Right lung (tissue), 2 donors: ENCODE measurements at regions not wholly inside any gene's neighbourhood (a gene's known extent, or its start where the extent isn't known, plus 50 kb on each side); places are given as distances from the start of the nearest gene placed in this dataset.
A peak's percentile ranks its signal among the peaks of the same experiment; 100 is the strongest.

ENCODE experiments used
- DNase-seq, 2 donors: peaks; one replicate each; pipeline ENCODE4 v3.0.0-alpha.2; 2013

DNA sequence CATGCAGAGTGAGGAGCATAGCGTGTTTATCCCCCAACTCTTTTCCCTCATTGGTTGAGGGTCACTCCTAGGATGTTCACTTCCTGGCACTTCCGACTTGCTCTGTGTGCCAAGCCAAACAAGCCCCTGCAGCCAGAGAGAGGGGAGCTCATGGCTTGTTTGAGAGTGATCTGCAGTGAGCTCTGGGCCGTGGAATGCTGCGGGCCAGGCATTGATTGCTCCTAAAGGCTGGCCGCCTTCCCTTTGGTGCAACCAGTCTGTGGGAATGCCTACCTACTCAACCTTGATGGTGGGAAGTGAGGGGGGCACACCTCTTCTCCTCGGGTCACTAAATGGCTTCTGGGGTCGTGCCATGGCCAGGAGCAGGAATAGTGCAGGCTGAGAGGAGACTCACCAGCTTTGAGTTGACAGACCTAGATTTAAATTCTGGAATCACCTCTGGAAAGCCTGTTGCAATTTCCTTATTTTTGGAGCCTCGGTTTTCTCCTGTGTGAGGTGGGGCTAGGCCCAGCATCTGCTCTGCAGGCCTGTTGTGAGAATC lies 152.0 kb upstream of the STX18 start:
- no peak for DNase-seq

DNA sequence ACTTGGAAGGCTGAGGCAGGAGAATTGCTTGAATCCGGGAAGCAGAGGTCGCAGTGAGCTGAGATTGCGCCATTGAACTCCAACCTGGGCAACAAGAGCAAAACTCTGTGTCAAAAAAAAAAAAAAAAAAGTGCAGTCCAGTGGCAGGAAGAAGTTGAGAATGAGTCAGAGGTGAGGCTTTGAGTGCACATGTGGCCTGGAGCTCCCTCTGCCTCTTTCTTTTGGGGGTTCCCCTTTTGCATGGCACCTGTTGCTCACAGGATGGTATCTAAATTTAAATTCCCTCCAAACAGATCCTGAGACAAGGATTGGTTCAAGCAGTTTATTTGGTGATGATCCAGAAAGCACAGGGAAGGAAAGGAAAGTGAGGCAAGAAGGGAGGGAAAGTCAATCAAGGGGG lies 151.4 kb upstream of the STX18 start:
- DNase-seq: no peak

DNA sequence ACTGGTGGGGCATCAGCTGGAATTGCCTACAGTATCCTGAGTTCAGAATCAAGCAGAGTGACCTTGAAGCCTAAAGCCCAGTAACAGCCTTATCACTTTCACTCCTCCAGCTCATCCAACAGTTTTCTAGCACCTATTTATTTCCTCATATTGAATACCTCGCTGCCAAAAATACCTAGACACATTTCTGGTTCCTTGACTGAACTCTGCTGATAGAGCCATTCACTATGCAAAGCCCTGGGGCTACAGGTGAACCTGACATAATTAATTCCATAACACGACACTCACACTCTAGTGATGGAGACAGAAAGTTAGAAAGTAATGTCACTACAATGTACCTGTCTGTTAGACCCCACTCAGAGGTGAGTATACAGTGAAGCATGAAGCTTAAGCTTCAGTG lies 149.0 kb upstream of the STX18 start:
- no peak for DNase-seq

DNA sequence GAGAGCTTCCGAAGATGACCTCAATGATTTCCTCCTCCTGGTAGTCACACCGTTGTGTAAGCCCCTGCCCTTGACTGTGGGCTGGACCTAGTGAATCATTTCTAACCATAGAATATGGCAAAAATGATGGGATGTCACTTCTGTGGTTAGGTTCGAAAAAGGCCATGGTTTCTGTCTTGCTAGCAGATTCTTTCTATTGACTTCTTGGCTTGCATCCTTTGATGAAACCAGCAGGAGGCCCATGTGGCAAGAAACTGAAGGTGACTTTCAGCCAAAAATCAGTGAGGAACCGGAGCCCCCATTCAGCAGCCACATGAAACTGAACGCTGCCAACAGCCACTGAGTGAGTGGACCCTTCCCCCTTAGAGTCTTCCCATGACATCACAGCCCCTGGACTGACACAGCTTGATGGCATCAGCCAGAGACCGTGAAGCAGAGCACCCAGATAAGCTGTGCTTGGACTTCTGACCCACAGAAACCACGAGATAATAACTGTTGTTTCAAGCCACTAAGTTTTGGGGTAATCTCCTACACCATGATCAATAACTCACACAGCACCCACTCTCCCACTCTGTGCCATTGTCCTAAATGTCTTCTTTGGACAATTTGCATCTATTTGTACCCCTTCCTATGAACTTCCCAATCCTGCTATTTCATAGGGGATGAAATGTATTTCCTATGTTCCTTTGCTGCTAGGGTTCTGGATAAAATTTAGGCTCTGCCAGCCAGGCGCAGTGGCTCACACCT lies 148.0 kb upstream of the STX18 start:
- no peak for DNase-seq

DNA sequence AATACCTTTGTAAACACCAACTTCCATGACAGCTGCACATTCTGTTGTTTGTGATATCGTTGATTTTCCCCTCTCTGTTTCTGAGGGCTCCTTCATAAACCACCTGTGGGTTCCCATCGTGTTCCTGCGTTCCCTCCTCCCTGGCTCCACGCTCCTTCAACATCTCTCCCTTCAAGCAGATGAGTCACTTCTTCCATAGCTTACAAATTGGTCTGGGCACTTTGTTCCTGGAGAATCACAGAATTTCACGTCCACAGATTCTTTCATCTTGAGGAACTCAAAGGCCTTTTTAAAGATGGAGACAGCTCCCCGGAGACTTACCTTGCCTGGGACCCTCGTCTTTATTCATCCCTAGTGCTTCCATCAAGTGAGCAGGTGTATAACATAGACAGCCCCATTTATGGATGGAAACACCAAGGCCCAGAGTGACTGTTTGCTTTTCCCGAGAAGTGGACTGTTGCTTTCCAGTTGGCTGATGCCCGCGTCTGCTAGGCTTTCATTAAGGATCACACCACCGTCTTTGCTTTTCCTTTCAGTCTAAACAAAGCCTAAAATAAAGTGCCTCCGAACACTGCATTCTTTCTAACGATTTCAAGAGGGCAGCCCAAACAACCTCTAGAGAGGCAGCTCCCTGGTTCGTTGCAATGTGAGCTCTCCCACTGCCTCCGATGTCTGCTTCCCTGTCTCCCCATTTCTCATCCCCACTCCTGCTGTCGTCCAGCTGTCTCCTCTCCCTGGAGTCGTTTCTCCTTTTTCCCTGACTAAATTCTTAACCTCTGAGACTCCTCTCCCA lies 146.3 kb upstream of the STX18 start:
- DNase-seq: no peak

DNA sequence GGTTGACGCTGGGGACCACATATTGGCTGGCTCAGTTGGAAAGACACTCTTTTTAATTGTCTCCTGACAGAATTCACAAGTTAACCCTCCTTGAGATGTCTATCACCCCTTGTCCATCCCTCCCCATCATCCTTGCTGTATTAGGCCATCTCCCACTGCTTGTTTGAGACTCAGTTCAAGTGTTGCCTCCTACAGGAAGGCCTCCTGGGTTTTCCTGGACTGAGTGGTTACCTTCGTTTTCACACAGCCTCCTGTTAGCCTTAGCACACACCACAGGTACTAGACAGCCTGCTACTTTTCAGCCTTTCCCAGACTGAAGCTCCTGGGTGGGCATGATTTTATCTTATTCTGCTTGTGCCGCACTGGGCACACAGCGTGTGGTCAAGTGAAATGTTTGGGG lies 145.3 kb upstream of the STX18 start:
- DNase-seq: no peak

DNA sequence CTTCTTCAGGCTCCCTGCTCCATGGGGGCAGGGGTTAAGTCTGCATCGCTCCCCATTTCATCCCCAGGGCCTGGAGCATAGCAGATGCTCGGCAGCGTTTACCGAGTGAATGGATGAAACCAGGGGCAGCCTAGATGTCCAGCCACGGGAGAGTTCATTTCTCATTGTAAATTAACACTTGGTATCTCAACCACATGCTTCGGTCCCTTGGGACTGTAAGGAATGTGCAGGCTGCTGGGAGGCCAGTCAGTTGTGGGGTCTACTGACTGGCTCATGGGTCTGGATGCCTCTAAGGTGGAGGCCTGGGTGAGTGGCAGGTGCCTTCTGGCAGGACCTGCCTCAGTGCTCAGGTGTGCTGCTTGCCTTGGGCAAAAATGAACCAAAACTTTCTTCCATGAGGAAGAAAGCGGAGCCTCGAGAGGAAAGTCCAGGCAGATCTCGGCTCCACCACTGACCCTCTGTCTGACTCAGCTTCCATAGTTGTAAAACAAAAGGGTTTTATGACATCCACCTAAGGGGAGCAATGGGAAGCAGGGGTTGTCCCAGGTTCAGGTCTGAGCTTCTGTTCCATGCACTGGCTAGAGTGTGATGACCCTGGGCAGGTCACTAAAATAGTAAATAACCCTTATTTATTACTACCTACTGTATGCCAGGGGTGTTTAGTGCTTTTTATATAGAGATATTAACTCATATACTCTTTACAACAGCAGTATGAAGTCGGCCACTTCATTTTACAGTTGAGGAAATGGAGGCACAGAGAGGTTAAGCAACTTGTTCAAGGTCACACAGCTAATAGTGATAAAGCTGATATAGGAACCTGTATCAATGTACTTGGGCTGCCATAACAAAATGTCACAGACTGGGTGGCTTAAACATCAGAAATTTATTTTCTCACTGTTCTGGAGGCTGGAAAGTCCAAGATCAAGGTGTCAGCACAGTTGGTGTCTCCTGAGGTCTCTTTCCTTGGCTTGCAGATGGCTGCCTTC lies 144.3 kb upstream of the STX18 start:
- no peak for DNase-seq

DNA sequence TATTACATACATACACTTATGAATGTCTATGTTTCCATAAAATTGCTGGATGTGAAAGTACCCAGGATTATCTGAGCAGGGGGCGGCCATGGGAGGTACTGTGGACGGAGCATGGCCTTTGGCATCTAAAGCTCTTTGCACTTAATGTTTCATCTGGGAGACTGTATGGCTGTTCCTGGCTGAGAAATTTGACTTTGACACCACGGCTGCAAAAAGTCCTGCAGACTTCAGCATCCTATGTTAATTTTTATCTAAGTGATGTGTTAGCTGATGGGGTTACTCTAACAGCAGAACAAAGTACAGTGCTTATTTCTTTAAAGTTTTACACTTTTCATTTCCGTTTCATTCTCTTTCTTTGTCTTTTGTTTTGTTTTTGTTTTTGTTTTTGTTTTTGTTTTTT lies 139.8 kb upstream of the STX18 start:
- DNase-seq: no peak

DNA sequence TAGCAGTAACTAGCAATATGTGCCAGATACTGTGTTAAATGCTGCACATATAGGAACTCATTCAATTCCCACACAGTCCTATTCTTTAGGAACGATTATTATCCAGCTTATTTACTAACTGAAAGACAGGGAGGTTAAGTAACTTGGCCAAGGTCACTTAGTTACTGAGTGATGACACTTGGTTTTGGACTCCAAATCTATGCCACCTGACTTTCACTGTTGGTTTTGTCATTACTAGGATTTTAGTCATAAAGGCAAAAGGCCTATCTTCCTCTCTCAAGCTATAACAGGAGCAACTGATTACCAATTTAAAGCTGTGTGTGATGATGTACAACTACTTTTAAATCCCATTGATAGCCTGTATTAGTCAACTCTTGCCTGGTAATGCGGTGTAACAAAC lies 138.9 kb upstream of the STX18 start:
- no peak for DNase-seq

DNA sequence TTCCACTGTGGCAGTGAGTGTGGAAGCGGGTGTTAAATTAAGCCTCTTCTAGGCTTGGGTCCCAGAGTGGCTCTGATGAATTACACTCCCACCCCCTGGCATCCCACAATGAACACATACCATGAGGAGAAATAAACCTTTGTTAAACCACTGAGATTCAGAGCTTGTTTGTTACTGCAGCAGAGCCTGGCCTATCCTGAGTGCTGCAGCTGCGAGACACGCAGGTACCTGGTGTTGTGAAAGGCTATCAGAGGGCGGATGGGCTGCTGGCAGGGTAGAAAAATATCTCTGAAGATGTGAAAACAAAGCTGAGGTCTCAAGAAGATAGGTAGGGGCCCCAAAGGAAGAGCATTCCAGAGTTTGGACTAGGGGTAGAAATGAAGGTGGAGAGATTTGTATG lies 138.4 kb upstream of the STX18 start:
- no peak for DNase-seq

DNA sequence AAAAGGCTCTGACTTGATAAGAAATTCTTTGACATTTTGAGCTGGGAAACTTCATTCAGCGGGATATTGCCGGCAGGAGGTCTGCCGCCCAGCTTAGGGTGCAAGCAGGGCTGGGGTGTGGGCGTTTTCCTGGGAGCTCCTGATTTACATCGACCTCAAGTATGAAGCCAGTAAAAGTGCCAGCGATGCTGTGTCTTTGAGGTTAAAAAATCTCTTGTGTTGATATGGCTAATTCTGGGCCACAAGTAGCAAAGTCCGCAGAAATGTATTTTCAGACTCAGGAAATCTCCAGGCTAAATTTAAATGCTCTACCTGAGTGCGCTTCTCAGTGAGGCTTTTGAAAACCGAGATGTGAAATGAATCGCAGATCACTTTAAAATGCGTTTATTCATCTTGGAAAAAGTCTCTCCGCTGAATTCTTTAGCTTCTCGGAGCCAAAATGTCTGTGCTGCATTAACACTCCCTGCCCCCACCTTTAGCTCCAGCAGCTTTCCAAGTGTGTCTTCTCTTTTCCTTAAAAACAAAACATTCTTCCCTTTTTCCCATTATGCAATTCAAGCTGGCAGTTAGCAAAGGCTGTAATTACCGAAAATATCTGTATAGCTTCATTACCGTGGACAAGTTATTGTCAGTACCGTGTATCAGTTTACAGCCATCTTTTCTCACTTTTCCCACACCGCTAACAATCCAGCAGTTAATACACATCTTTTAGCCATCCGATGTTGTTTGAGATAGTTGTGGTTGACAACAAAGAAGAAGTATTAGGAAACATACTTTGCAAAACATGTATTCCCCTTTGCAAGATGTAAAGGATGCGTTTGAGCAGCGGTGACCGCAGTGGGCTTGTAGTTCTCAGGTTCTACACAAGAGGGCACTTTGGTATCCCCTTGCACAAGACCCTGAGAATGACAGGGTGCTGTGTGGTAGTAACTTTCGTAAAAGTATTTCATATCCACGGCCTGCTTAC lies 136.0 kb upstream of the STX18 start:
- DNase-seq: peak in 1 of 2 donors; percentile 35

DNA sequence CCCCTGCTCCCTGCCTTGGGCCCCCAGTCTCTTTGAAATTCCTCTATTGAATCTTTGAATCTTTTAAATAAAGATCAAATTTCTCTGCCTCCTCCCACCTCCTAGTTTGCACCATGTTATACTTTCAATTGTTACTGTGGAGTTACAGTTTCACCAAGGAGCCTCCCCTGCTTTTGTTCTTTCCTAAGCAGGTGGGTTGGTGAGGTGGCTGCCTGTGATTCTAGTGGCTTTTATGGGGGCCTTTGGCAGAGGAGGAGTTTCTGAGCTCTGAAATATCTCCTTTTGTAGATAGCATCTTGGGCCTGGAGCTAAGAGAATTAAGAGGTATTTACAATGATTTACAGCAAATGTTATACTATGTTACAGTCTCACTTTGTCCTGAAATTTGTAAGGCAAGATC lies 133.8 kb upstream of the STX18 start:
- DNase-seq: no peak

DNA sequence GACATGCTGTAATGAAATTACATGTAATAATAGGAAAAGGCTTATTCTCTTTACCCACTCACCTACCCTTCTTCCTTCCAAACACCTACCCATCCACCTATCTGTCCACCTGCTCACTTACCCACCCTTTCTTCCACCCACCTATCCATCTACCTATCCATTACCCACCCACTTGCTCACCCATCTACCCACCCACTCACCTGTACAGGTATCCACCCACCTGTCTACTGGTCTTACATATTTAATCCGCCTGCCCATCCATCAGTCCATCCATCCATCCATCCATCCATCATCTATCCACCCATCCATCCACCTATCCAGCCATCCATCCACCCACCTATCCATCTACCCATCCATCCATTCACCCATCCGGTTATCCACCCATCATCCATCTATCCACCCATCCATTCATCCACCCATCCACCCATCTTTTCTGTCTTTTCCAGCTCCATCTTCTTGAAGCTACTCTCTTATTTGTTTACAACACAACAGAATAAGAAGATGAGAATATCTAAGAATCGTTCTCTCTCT lies 133.3 kb upstream of the STX18 start:
- no peak for DNase-seq

DNA sequence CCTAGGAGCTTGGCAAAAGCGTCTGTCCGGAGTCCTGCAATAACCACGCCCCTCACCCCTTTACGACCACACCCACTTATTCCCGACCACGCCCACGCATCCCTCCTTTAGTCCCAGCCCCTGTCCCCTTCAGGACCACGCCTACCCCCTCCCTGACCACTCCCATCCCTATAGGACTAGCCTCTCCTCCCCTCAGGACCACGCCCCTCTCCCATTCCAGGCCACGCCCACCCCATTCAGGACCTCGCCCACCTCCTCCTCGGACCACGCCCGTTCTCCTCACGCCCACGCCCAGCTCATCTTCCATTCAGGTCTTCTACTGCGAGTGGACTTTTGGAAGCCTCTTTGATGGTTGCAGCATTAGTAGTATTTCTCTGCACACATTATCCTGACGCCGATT lies 131.2 kb upstream of the STX18 start:
- no peak for DNase-seq

DNA sequence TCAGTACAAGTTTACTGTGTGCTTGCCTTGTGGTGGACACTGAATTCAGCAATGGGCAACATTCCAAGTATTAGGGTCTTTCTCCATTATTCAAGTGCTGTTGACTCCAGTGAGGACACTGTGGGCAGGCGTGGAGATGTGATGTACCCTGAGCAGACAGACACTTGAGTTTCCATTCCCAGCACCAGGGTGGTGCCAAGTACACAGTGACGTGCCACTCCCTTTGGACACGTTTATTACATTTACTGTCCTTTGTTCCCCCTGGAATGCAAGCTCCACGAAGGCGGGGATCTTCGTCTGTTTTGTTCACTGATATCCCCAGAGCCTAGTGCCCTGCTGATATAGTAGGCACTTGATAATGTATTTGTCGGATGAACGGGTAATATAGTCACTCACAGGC lies 130.6 kb upstream of the STX18 start:
- DNase-seq: no peak

DNA sequence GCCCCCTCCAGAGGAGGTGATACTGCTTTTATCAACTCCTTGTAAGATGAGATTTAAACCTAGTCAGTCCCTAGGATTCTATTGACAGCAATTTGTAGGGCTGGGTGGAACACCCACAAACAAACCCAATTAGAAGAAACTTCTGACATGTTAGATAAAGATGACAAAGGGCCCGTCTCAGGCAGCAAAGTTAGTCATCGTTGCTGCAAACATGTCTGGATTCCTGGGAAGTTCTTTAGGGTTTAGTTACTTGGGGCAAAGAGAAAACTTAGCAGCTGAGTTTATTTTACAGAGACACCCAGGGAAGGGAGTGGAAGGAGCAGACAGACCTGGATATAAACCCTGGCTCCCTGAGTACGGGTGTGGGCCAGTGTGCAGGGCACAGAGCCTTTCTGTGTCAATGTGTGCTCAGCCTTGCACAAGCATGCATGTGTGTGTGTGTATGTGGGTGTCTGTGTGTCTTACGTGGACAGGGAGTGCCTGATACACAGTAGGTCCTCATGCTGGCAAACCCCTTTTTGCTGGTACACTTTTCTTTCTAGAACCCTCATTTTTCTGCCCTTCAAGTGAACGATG lies 130.0 kb upstream of the STX18 start:
- no peak for DNase-seq

DNA sequence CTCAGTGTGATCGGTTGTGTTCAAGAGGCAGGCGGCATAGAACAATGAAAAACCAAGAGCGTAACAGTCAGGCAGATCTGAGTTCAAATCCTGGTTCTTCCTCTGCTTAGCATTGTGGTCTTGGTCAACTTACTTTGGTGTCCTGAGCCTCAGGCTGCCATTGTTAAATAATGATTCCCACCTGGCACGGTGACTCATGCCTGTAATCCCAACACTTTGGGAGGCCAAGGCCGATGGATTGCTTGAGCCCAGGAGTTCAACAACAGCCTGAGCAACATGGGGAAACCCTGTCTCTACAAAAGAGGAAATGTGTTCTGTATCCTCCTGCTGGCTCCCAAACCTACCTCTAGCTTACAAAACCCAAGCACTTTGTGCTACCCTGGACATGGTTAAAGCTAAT lies 129.0 kb upstream of the STX18 start:
- no peak for DNase-seq

DNA sequence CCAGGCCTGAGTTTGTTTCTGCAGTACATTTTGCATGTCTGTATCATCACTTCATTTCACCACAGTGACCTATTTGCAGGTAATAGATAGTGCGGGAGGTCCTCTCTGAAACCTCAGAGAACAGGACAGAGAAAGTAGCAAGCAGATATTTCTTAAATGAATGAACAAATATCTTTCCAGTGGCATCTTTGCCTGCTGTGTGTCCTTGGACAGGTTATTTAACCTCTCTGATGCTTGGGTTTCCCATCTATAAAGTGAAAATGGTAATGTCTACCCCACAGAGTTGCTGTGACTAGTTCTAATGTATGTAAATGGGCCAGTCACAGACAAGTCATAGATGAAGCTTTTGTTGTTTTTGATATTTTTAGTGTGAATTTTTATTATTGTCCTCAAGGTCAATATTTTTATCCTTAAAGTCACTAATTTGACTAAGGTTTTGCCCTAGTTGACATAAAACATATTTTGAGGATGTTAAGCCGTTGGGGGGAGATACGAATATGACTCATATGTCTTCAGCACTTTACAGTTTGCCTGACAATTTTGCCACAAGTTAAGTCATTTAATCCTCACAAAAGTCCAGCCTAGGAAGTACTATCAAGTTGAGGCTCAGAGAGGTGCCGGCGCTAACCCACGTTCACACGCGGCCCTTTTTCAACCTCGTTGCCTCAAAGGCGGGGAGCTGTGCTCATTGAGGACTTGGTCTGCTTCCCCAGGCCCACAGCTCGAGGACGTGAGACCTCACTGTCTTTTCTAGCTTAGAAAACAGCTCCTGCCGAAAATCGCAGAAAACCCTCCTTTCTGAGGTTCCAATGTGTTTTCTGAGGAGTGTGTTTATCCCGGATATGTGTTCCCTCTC lies 126.7 kb upstream of the STX18 start:
- no peak for DNase-seq

DNA sequence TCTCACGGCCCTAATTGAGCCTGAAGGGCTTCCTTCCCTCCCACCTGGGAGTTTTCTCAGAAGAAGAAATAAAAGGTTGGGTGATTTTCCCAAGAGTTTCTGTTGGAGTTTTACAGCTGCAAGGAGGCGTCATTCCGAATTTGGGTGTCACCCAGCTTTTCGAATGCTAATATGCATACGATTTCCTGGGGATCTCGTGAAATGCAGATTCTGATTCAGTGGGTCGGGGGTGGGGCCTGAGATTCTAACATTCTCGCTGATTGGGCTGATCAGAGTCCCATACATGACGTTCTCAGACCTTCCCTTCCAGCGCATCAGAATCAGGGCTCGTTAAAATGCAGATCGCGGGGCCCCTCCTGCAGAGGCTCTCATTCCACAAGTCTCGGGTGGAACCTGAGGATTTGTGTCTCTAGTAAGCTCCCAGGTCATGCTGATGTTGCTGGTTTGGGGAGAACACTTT lies 125.8 kb upstream of the STX18 start:
- no peak for DNase-seq
